ENCODE measurements at regions not wholly inside any gene's neighbourhood (a gene's known extent, or its start where the extent isn't known, plus 50 kb on each side); places are given as distances from the start of the nearest gene placed in this dataset.

GRCh38 chr6:160929831-160930230, 61.7 kb upstream of the MAP3K4 start:
- dilution Hi-C loops (cut with MboI; ENCODE audit: extremely low pct_ligation_motif_present, low sequenced_read_pairs), result no loop called here
- Histone ChIP-seq H4K20me1 (replicated peaks; ENCODE audit: control insufficient read depth, extremely low read depth, insufficient read depth, low read length) (no peaks in the 10 kb centered on the region), H3K4me1 (ENCODE audit: control insufficient read depth, extremely low read depth, insufficient read depth, low read length) (peaks cover 2% of the 10 kb centered on the region), H3K79me2 (ENCODE audit: control insufficient read depth, insufficient read depth, low read length) (no peaks in the 10 kb centered on the region), H3K36me3 (ENCODE audit: control insufficient read depth in 2 of 2, extremely low read depth in 1 of 2, insufficient read depth in 2 of 2, low read length in 2 of 2) (no peaks in the 10 kb centered on the region), H3K27me3 (ENCODE audit: control insufficient read depth in 2 of 2, insufficient read depth in 2 of 2, low read length in 2 of 2) (peaks cover 0 to 3% of the 10 kb centered on the region in 2 experiments), H2AFZ (ENCODE audit: low read depth, low read length) (no peak overlapping the region), H3K4me2 (ENCODE audit: insufficient read depth, low read length) (no peak overlapping the region), H3K9me1 (replicated peaks; ENCODE audit: control insufficient read depth, extremely low read depth, insufficient read depth, low read length) (no peaks in the 10 kb centered on the region), H3K4me3 (replicated peaks in 1 of 3; ENCODE audit: insufficient read depth in 1 of 3, low read depth in 1 of 3, low read length in 3 of 3) (no peak overlapping the region), H3K9me3 (replicated peaks; ENCODE audit: control insufficient read depth, insufficient read depth, low read length) (no peaks in the 10 kb centered on the region), H3K27ac (ENCODE audit: insufficient read depth, low read depth, low read length) (no peak overlapping the region), H3K9ac (replicated peaks; ENCODE audit: extremely low read depth, insufficient read depth, low read length) (no peak overlapping the region)
- TF ChIP-seq JUN (IDR thresholded peaks at IDR 0.05; ENCODE audit: borderline replicate concordance, insufficient read depth, insufficient read length, low read depth) (no peak), CTCF (IDR thresholded peaks at IDR 0.05; ENCODE audit: extremely low read depth in 1 of 2, insufficient read depth in 1 of 2, low read depth in 1 of 2, low read length in 2 of 2) (no peak), POLR2AphosphoS5 (IDR thresholded peaks at IDR 0.05; ENCODE audit: insufficient read depth, low read depth, low read length) (no peak), MAX (IDR thresholded peaks at IDR 0.05; ENCODE audit: insufficient read depth, insufficient read length) (no peak), FOS (IDR thresholded peaks at IDR 0.05; ENCODE audit: borderline replicate concordance, insufficient read depth, low read length) (no peak), EZH2 (IDR thresholded peaks at IDR 0.05; ENCODE audit: borderline replicate concordance, low read depth, low read length, severe bottlenecking) (no peak), POLR2A (IDR thresholded peaks at IDR 0.05; ENCODE audit: low read depth, low read length) (no peak), GATA2 (IDR thresholded peaks at IDR 0.05; ENCODE audit: insufficient read depth, insufficient read length, low read depth, low read length) (no peak), MYC (IDR thresholded peaks at IDR 0.05; ENCODE audit: low read depth, low read length) (no peak)
- FAIRE-seq (no peak), DNase-seq (ENCODE audit: low read depth, low spot score) (no peak)
- CTCF ChIA-PET, result interaction anchor here (1.2 to 12.8 kb wide), 13 partner anchors 8 to 1066 kb away, joined by 3 to 671 read pairs (median 7); no protein-coding TSS in a partner anchor
- no TSS peak for BruUV-seq (replicated peaks)
- POLR2A ChIA-PET, result no interaction called here
- intact Hi-C loops (cut with micrococcal nuclease), result loop anchor here (1.0 to 10.0 kb wide), 5 partner anchors 63 to 444 kb away; partner anchors contain the start of gene AGPAT4

Measured in endothelial cell of umbilical vein (primary cell).